ENCODE measurements at regions not wholly inside any gene's neighbourhood (a gene's known extent, or its start where the extent isn't known, plus 50 kb on each side); places are given as distances from the start of the nearest gene placed in this dataset.

GRCh38 chr16:80355335-80355734 is 185.5 kb upstream of the DYNLRB2 start:
- TF ChIP-seq, protein P1, sequence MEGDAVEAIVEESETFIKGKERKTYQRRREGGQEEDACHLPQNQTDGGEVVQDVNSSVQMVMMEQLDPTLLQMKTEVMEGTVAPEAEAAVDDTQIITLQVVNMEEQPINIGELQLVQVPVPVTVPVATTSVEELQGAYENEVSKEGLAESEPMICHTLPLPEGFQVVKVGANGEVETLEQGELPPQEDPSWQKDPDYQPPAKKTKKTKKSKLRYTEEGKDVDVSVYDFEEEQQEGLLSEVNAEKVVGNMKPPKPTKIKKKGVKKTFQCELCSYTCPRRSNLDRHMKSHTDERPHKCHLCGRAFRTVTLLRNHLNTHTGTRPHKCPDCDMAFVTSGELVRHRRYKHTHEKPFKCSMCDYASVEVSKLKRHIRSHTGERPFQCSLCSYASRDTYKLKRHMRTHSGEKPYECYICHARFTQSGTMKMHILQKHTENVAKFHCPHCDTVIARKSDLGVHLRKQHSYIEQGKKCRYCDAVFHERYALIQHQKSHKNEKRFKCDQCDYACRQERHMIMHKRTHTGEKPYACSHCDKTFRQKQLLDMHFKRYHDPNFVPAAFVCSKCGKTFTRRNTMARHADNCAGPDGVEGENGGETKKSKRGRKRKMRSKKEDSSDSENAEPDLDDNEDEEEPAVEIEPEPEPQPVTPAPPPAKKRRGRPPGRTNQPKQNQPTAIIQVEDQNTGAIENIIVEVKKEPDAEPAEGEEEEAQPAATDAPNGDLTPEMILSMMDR (IDR thresholded peaks at IDR 0.05), result no peak
- no peak for TF ChIP-seq POLR2A (IDR thresholded peaks at IDR 0.05)

Measured in right lobe of liver (tissue), 4 donors.